Posterior vena cava (tissue), 2 donors: ENCODE measurements at regions not wholly inside any gene's neighbourhood (a gene's known extent, or its start where the extent isn't known, plus 50 kb on each side); places are given as distances from the start of the nearest gene placed in this dataset.

Source experiments
- DNase-seq: peaks from one replicate; pipeline ENCODE4 v3.0.0-alpha.2; 2020; ENCODE audit warnings: low spot score
- intact Hi-C, 2 donors: fragments of 100-400 bp; cut with DNase I; formaldehyde crosslinking; loops; one replicate each; pipeline versions ENCODE4 v1.14.1 to v1.14.2; 2022 to 2023
- microRNA-seq, 2 donors: library from miRNA; unstranded; fragments of <30 nt; microRNA quantifications; one replicate each; pipeline ENCODE4 v1.2.0, GENCODE V29; 2020 to 2021; ENCODE audit warnings: borderline microRNAs expressed in 2 of 2
- donor health status: DM: yes; HTN: yes; CAD: no.
- donor health status: DM: yes; HTN: yes; CAD: no.

DNA sequence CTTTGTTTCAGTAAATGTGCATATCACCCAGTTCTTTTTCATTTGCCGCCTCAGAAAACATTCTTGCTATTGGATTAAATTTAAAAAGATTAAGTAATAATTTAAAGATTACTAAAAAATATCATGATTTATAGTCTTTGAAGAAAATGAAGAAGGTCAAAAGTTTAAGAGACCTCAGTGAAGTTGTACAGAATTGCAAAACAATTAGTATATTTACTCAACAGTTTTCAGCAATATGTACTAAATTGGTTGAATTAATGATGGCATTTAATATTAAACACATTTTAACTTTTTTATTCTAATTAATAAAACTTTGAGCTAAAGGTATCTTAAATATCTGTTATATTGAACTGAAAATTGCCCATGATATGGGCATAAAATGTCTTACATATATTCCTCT is 49.9 kb upstream of the KLF6 start:
- intact Hi-C loops: no loop called here
- DNase-seq: no peak

Small RNA genes in the stretch of these regions (microRNA-seq; reads per million reads assigned to microRNA genes)
- gene MIR6078: 0 reads per million in 2 donors
